Activated B cell treated with CpG ODN at 0.5 μM for 24 hours (primary cell): ENCODE measurements at regions not wholly inside any gene's neighbourhood (a gene's known extent, or its start where the extent isn't known, plus 50 kb on each side); places are given as distances from the start of the nearest gene placed in this dataset.

ENCODE experiments used
- ATAC-seq: fragments of 200-7000 bp; cut with Tn5 transposase; one replicate; pipeline ENCODE4 v1.10.0; 2021; ENCODE audit warnings: low read depth, mild to moderate bottlenecking, moderate library complexity
- CTCF ChIA-PET: fragments of 350-600 bp; sonication (Branson Sonifier 250); formaldehyde crosslinking; loops from one replicate; lab custom pipeline; 2021; ENCODE audit warnings: antibody characterized with exemption; lab: Charles Lee
- POLR2A ChIA-PET: fragments of 350-600 bp; sonication (Branson Sonifier 250); formaldehyde crosslinking; loops from one replicate; lab custom pipeline; 2021; ENCODE audit warnings: antibody characterized with exemption; lab: Charles Lee
- DNase-seq: peaks from one replicate; pipeline ENCODE4 v3.0.0; 2022
- H3K27ac Mint-ChIP-seq: one replicate; pipeline ENCODE4 v1.8.0; 2020; ENCODE audit warnings: mixed read lengths
- H3K27me3 Mint-ChIP-seq: one replicate; pipeline ENCODE4 v1.8.0; 2021; ENCODE audit warnings: mixed read lengths
- H3K36me3 Mint-ChIP-seq: one replicate; pipeline ENCODE4 v1.8.0; 2021; ENCODE audit warnings: low read depth, mixed read lengths
- H3K4me1 Mint-ChIP-seq: one replicate; pipeline ENCODE4 v1.8.0; 2021; ENCODE audit warnings: mixed read lengths
- H3K4me3 Mint-ChIP-seq: one replicate; pipeline ENCODE4 v1.8.0; 2020; ENCODE audit warnings: mild to moderate bottlenecking, mixed read lengths
- H3K9me3 Mint-ChIP-seq: one replicate; pipeline ENCODE4 v1.8.0; 2020; ENCODE audit warnings: mixed read lengths
- CTCF ChIP-seq: fragments of 200-600 bp; IDR thresholded peaks from one replicate; pipeline ENCODE4 v1.8.0; 2022; ENCODE audit warnings: antibody characterized with exemption, mild to moderate bottlenecking
- intact Hi-C: fragments of 100-400 bp; cut with micrococcal nuclease; formaldehyde crosslinking; loops from one replicate; pipeline ENCODE4 v1.15.1; 2024

GRCh38 chr12:43294916-43295315 lies 257.1 kb downstream of the ADAMTS20 start:
- intact Hi-C loops = no loop called here
- no peak for DNase-seq
- H3K9me3 Mint-ChIP-seq = no peaks in the 10 kb centered on the region
- H3K27me3 Mint-ChIP-seq = no peaks in the 10 kb centered on the region
- H3K4me3 Mint-ChIP-seq = no peak overlapping the region
- POLR2A ChIA-PET = no interaction called here
- H3K36me3 Mint-ChIP-seq = no peaks in the 10 kb centered on the region
- no peak for TF ChIP-seq CTCF
- CTCF ChIA-PET = no interaction called here
- ATAC-seq = no peak
- no peaks in the 10 kb centered on the region for H3K4me1 Mint-ChIP-seq
- H3K27ac Mint-ChIP-seq = no peak overlapping the region

GRCh38 chr12:43294147-43294546 lies 257.9 kb downstream of the ADAMTS20 start:
- ATAC-seq = no peak
- no peak for TF ChIP-seq CTCF
- Mint-ChIP-seq H3K4me1 (no peaks in the 10 kb centered on the region), H3K27me3 (no peaks in the 10 kb centered on the region), H3K9me3 (no peaks in the 10 kb centered on the region), H3K4me3 (no peak overlapping the region), H3K27ac (no peak overlapping the region), H3K36me3 (no peaks in the 10 kb centered on the region)
- ChIA-PET POLR2A (no interaction called here), CTCF (no interaction called here)
- intact Hi-C loops = no loop called here
- no peak for DNase-seq

DNA sequence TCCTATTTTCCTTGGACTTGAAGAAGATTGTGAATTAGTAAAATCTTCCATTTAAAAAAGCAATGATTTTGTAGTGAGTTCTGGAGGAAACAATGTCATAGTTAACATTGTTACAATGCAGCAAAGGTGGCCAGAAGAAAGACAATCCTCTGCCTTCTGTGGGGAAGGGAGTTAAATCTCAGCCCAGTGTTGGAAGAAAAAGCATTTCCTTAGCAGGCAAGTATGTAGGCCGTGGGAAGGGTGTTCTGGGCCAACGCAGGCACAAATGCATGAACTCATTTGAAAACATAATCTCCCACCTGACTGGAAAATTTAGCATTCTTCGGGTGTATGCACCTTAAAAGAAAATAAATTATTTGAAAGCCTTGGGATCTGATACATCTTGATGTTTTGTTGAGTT lies 258.6 kb downstream of the ADAMTS20 start:
- POLR2A ChIA-PET = no interaction called here
- CTCF ChIA-PET = no interaction called here
- TF ChIP-seq CTCF = no peak
- H3K9me3 Mint-ChIP-seq = no peaks in the 10 kb centered on the region
- no peak for DNase-seq
- H3K36me3 Mint-ChIP-seq = no peaks in the 10 kb centered on the region
- H3K4me3 Mint-ChIP-seq = no peak overlapping the region
- ATAC-seq = no peak
- intact Hi-C loops = no loop called here
- no peaks in the 10 kb centered on the region for H3K4me1 Mint-ChIP-seq
- no peaks in the 10 kb centered on the region for H3K27me3 Mint-ChIP-seq
- H3K27ac Mint-ChIP-seq = no peak overlapping the region

DNA sequence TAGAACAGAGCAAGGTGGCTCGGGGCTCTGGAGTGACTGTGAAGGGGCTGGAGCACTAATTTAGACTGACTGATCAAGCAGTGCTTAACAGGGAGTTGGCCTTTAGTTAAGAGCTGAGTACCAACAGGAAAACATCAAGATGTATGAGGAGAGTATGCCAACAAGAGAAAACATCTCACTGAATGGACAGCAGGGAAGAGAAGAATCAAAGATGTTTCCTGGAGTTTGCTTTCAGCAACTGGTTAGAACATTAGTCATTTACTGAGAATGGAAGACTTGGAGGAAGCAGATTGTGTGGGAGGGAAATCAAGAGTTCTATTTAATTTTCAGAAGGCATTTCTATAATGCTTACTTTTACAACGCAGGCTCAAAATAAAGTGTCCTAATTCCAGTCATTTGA lies 259.3 kb downstream of the ADAMTS20 start:
- ChIA-PET CTCF (no interaction called here), POLR2A (no interaction called here)
- DNase-seq = no peak
- H3K36me3 Mint-ChIP-seq = no peaks in the 10 kb centered on the region
- H3K9me3 Mint-ChIP-seq = no peaks in the 10 kb centered on the region
- no peaks in the 10 kb centered on the region for H3K27me3 Mint-ChIP-seq
- no peak overlapping the region for H3K4me3 Mint-ChIP-seq
- no peak overlapping the region for H3K27ac Mint-ChIP-seq
- TF ChIP-seq CTCF = no peak
- ATAC-seq = no peak
- intact Hi-C loops = no loop called here
- H3K4me1 Mint-ChIP-seq = no peaks in the 10 kb centered on the region

DNA sequence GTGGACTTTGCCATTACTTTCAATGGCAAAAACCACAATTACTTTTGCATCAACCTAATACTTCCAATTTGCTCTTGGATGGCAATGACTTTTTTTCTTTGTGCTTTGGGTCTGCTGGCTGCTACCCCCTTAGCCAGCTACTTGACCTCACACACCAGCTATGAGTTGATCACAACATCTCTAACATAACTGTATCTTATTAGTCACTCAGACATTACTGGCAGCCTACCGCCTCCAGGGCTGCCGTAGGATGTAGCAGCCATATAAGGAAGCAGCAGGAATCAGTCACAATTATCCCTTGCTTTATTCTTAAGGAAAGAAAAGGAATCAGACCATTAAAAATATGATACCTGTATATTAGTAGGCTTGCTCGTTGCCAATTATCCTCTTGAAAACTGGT lies 260.5 kb downstream of the ADAMTS20 start:
- no peak for TF ChIP-seq CTCF
- no peak for ATAC-seq
- ChIA-PET CTCF (no interaction called here), POLR2A (no interaction called here)
- Mint-ChIP-seq H3K9me3 (no peaks in the 10 kb centered on the region), H3K27ac (no peak overlapping the region), H3K27me3 (no peaks in the 10 kb centered on the region), H3K4me3 (no peak overlapping the region), H3K36me3 (no peaks in the 10 kb centered on the region), H3K4me1 (no peaks in the 10 kb centered on the region)
- intact Hi-C loops = no loop called here
- DNase-seq = no peak
